ENCODE measurements at regions not wholly inside any gene's neighbourhood (a gene's known extent, or its start where the extent isn't known, plus 50 kb on each side); places are given as distances from the start of the nearest gene placed in this dataset.

DNA sequence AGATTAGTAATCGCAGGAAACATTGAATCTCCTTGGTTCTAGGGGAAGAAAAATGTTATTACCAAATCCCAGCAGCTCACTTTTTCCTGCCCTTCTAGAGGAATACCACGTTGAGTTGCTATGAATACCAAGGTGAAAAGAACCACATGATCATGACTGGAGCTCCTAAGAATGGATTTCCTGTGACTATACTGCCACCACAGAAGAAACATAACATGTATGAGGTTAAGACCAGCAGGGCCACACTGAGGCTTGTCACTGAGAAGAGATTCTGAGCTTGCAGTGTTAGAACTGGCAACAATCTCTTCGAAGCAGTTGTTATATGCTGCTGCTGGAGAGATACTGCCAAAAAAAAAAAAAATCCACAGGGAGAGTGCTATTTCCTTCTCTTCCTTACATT, 1235.3 kb downstream of the FSTL5 start (continued):
- TF ChIP-seq, protein P1, sequence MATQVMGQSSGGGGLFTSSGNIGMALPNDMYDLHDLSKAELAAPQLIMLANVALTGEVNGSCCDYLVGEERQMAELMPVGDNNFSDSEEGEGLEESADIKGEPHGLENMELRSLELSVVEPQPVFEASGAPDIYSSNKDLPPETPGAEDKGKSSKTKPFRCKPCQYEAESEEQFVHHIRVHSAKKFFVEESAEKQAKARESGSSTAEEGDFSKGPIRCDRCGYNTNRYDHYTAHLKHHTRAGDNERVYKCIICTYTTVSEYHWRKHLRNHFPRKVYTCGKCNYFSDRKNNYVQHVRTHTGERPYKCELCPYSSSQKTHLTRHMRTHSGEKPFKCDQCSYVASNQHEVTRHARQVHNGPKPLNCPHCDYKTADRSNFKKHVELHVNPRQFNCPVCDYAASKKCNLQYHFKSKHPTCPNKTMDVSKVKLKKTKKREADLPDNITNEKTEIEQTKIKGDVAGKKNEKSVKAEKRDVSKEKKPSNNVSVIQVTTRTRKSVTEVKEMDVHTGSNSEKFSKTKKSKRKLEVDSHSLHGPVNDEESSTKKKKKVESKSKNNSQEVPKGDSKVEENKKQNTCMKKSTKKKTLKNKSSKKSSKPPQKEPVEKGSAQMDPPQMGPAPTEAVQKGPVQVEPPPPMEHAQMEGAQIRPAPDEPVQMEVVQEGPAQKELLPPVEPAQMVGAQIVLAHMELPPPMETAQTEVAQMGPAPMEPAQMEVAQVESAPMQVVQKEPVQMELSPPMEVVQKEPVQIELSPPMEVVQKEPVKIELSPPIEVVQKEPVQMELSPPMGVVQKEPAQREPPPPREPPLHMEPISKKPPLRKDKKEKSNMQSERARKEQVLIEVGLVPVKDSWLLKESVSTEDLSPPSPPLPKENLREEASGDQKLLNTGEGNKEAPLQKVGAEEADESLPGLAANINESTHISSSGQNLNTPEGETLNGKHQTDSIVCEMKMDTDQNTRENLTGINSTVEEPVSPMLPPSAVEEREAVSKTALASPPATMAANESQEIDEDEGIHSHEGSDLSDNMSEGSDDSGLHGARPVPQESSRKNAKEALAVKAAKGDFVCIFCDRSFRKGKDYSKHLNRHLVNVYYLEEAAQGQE (IDR thresholded peaks at IDR 0.05): no peak
- no peak for TF ChIP-seq FOSL2 (IDR thresholded peaks at IDR 0.05)
- TF ChIP-seq FOSL2 (CRISPR knock-in tag; IDR thresholded peaks at IDR 0.05): no peak
- no peak for TF ChIP-seq POLR2AphosphoS2 (conservative IDR thresholded peaks at IDR 0.05; ENCODE audit: low read length)
- TF ChIP-seq JUN (IDR thresholded peaks at IDR 0.05): no peak
- TF ChIP-seq HOXB13 (CRISPR knock-in tag; IDR thresholded peaks at IDR 0.05; ENCODE audit: low read depth): no peak
- TF ChIP-seq, protein P2, sequence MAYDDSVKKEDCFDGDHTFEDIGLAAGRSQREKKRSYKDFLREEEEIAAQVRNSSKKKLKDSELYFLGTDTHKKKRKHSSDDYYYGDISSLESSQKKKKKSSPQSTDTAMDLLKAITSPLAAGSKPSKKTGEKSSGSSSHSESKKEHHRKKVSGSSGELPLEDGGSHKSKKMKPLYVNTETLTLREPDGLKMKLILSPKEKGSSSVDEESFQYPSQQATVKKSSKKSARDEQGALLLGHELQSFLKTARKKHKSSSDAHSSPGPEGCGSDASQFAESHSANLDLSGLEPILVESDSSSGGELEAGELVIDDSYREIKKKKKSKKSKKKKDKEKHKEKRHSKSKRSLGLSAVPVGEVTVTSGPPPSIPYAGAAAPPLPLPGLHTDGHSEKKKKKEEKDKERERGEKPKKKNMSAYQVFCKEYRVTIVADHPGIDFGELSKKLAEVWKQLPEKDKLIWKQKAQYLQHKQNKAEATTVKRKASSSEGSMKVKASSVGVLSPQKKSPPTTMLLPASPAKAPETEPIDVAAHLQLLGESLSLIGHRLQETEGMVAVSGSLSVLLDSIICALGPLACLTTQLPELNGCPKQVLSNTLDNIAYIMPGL (CRISPR knock-in tag; IDR thresholded peaks at IDR 0.05; ENCODE audit: borderline replicate concordance): no peak
- no peak for TF ChIP-seq KDM5A (IDR thresholded peaks at IDR 0.05)
- TF ChIP-seq HDAC2 (IDR thresholded peaks at IDR 0.05): no peak
- no peak for TF ChIP-seq TP53 (CRISPR knock-in tag; IDR thresholded peaks at IDR 0.05)

DNA sequence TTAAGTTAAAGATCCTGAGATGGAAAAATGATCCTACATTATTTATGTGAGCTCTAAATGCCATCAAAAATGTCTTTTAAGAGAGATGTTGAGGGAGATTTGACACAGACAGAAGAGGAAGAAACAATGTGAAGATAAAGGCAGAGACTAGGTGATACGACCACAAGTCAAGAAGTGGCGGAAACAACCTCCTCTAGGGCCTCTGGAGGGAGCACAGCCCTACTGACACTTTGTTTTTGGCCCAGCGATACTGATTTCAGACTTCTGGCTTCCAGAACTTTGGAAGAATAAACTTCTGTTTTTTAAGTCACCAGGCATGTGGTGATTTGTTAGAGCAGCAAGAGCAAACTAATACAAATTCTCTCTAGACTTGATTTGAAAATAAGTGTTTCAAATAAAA, 1216.1 kb downstream of the FSTL5 start:
- DNase-seq (ENCODE audit: low read depth in 1 of 2, low spot score in 1 of 2): no peak
- H3K27ac ChIP-seq: no peak overlapping the region
- 62% methylated on average over 3 of the region's 3 CpGs for WGBS (ENCODE audit: missing lambda C conversion rate)
- no peaks in the 10 kb centered on the region for H3K9me3 ChIP-seq
- CTCF ChIA-PET: no interaction called here
- no peak for FAIRE-seq
- POLR2A ChIA-PET: no interaction called here
- no peak overlapping the region for H3K4me2 ChIP-seq
- no peaks in the 10 kb centered on the region for H3K4me1 ChIP-seq
- no peak overlapping the region for H3K4me3 ChIP-seq
- TF ChIP-seq TFCP2L1 (CRISPR knock-in tag; IDR thresholded peaks at IDR 0.05) (no peak), NFE2L2 (conservative IDR thresholded peaks at IDR 0.05; ENCODE audit: low read length) (no peak), CHD2 (IDR thresholded peaks at IDR 0.05; ENCODE audit: low read length, partially characterized antibody) (no peak), PHF8 (IDR thresholded peaks at IDR 0.05; ENCODE audit: borderline replicate concordance, low read depth) (no peak), TP53 (CRISPR knock-in tag; IDR thresholded peaks at IDR 0.05) (no peak)
- TF ChIP-seq, protein P3, sequence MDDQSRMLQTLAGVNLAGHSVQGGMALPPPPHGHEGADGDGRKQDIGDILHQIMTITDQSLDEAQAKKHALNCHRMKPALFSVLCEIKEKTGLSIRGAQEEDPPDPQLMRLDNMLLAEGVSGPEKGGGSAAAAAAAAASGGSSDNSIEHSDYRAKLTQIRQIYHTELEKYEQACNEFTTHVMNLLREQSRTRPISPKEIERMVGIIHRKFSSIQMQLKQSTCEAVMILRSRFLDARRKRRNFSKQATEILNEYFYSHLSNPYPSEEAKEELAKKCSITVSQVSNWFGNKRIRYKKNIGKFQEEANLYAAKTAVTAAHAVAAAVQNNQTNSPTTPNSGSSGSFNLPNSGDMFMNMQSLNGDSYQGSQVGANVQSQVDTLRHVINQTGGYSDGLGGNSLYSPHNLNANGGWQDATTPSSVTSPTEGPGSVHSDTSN (IDR thresholded peaks at IDR 0.05): no peak
- TF ChIP-seq, protein P4, sequence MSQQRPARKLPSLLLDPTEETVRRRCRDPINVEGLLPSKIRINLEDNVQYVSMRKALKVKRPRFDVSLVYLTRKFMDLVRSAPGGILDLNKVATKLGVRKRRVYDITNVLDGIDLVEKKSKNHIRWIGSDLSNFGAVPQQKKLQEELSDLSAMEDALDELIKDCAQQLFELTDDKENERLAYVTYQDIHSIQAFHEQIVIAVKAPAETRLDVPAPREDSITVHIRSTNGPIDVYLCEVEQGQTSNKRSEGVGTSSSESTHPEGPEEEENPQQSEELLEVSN (IDR thresholded peaks at IDR 0.05; ENCODE audit: borderline replicate concordance, low read depth): no peak
- TF ChIP-seq, protein P5, sequence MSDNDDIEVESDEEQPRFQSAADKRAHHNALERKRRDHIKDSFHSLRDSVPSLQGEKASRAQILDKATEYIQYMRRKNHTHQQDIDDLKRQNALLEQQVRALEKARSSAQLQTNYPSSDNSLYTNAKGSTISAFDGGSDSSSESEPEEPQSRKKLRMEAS (IDR thresholded peaks at IDR 0.05): no peak
- no peak for ATAC-seq

DNA sequence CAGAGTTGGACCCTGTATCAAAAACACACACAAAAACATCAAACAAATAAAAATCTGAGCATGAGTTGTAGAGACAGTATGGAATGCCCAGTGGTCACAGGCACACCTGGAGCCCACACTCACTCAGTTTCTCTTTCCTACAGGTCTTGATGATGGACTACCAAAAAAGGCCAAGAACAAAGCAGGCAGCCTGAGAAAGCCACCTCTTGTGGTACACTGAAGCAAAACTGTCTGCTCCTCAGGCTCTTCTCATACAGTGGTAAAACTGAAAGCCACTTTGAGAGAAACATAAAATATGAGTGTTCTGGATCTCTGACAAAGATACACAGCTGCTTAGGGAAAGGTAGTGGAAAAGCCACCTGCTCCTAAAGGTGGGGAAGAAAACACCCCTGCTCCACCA, 1206.9 kb downstream of the FSTL5 start:
- ChIA-PET POLR2A (no interaction called here), CTCF (no interaction called here)
- no peak for FAIRE-seq
- Histone ChIP-seq H3K9me3 (no peaks in the 10 kb centered on the region), H3K4me2 (no peak overlapping the region), H3K4me3 (no peak overlapping the region), H3K27ac (no peak overlapping the region), H3K4me1 (no peaks in the 10 kb centered on the region)
- no peak for DNase-seq (ENCODE audit: low read depth in 1 of 2, low spot score in 1 of 2)
- ATAC-seq: no peak
- TF ChIP-seq CBX8 (IDR thresholded peaks at IDR 0.05): no peak
- no peak for TF ChIP-seq NFE2L2 (conservative IDR thresholded peaks at IDR 0.05; ENCODE audit: low read length)
- TF ChIP-seq HOXA7 (CRISPR knock-in tag; IDR thresholded peaks at IDR 0.05): no peak
- no peak for TF ChIP-seq HOXB13 (CRISPR knock-in tag; IDR thresholded peaks at IDR 0.05; ENCODE audit: low read depth)
- TF ChIP-seq, protein P6, sequence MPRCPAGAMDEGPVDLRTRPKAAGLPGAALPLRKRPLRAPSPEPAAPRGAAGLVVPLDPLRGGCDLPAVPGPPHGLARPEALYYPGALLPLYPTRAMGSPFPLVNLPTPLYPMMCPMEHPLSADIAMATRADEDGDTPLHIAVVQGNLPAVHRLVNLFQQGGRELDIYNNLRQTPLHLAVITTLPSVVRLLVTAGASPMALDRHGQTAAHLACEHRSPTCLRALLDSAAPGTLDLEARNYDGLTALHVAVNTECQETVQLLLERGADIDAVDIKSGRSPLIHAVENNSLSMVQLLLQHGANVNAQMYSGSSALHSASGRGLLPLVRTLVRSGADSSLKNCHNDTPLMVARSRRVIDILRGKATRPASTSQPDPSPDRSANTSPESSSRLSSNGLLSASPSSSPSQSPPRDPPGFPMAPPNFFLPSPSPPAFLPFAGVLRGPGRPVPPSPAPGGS (IDR thresholded peaks at IDR 0.05): no peak
- no peak for TF ChIP-seq NR3C1 (IDR thresholded peaks at IDR 0.05)
- TF ChIP-seq KDM5A (IDR thresholded peaks at IDR 0.05): no peak
- no peak for TF ChIP-seq HOXB5 (CRISPR knock-in tag; IDR thresholded peaks at IDR 0.05)
- TF ChIP-seq ZNF302 (CRISPR knock-in tag; IDR thresholded peaks at IDR 0.05): no peak
- TF ChIP-seq, protein P1 (IDR thresholded peaks at IDR 0.05): no peak
- no peak for TF ChIP-seq FOXS1 (CRISPR knock-in tag; IDR thresholded peaks at IDR 0.05)
- TF ChIP-seq JUN (IDR thresholded peaks at IDR 0.05): no peak
- no peak for TF ChIP-seq FOSL2 (IDR thresholded peaks at IDR 0.05)
- TF ChIP-seq FOSL2 (CRISPR knock-in tag; IDR thresholded peaks at IDR 0.05): no peak
